Sigmoid colon (tissue), 4 donors: ENCODE measurements at regions not wholly inside any gene's neighbourhood (a gene's known extent, or its start where the extent isn't known, plus 50 kb on each side); places are given as distances from the start of the nearest gene placed in this dataset.

Source experiments
- EP300 ChIP-seq, 4 donors: sonication (generic); formaldehyde crosslinking; IDR thresholded peaks; one replicate each; pipeline ENCODE4 v1.6.1; 2017; ENCODE audit warnings: antibody characterized with exemption in 4 of 4
- POLR2A ChIP-seq, 2 donors: fragments of 450-650 bp; IDR thresholded peaks; one replicate each; pipeline ENCODE4 v1.6.1; 2016; ENCODE audit warnings: antibody characterized with exemption in 2 of 2, mild to moderate bottlenecking in 2 of 2, moderate library complexity in 2 of 2
- POLR2AphosphoS5 ChIP-seq, 4 donors: sonication (generic); formaldehyde crosslinking; IDR thresholded peaks; one replicate each; pipeline ENCODE4 v1.6.1; 2017; ENCODE audit warnings: antibody characterized with exemption in 4 of 4
- TF ChIP-seq, protein P1 (sequence below), 4 experiments: fragments of 450-650 bp in 3 of 4; fragments of 200-600 bp in 1 of 4; IDR thresholded peaks; one replicate each; pipeline ENCODE4 v1.5.1; 2016 to 2019; ENCODE audit warnings: antibody characterized with exemption in 4 of 4, mild to moderate bottlenecking in 3 of 4, moderate library complexity in 2 of 4

- TF ChIP-seq, protein P1, sequence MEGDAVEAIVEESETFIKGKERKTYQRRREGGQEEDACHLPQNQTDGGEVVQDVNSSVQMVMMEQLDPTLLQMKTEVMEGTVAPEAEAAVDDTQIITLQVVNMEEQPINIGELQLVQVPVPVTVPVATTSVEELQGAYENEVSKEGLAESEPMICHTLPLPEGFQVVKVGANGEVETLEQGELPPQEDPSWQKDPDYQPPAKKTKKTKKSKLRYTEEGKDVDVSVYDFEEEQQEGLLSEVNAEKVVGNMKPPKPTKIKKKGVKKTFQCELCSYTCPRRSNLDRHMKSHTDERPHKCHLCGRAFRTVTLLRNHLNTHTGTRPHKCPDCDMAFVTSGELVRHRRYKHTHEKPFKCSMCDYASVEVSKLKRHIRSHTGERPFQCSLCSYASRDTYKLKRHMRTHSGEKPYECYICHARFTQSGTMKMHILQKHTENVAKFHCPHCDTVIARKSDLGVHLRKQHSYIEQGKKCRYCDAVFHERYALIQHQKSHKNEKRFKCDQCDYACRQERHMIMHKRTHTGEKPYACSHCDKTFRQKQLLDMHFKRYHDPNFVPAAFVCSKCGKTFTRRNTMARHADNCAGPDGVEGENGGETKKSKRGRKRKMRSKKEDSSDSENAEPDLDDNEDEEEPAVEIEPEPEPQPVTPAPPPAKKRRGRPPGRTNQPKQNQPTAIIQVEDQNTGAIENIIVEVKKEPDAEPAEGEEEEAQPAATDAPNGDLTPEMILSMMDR (IDR thresholded peaks at IDR 0.05), result no peak
- TF ChIP-seq POLR2A (IDR thresholded peaks at IDR 0.05) (no peak), POLR2AphosphoS5 (IDR thresholded peaks at IDR 0.05) (no peak), EP300 (IDR thresholded peaks at IDR 0.05) (no peak)
Measured at GRCh38 chr7:46485481-46486065, 564.5 kb upstream of the IGFBP3 start.
